ENCODE measurements at regions not wholly inside any gene's neighbourhood (a gene's known extent, or its start where the extent isn't known, plus 50 kb on each side); places are given as distances from the start of the nearest gene placed in this dataset.

GRCh38 chr17:65430209-65430833 is 131.1 kb downstream of the AXIN2 start:
- Histone ChIP-seq H3K36me3 (ENCODE audit: low read depth) (no peaks in the 10 kb centered on the region), H3K4me1 (ENCODE audit: low read depth) (no peaks in the 10 kb centered on the region), H3K4me3 (no peak overlapping the region), H3K9me3 (peaks cover 8% of the 10 kb centered on the region)
- TF ChIP-seq CTCF (IDR thresholded peaks at IDR 0.05), result no peak
- intact Hi-C loops (cut with DNase I, micrococcal nuclease), result no loop called here
- ATAC-seq (no peak), DNase-seq (no peak)

- H3K4me3 ChIP-seq, result no peak overlapping the region
- no peaks in the 10 kb centered on the region for H3K4me1 ChIP-seq (ENCODE audit: low read depth)
- no peaks in the 10 kb centered on the region for H3K36me3 ChIP-seq (ENCODE audit: low read depth)
- peaks cover 3% of the 10 kb centered on the region for H3K9me3 ChIP-seq
- ATAC-seq (no peak), DNase-seq (no peak)
- intact Hi-C loops (cut with DNase I, micrococcal nuclease), result no loop called here
- no peak for TF ChIP-seq CTCF (IDR thresholded peaks at IDR 0.05)
Observed at GRCh38 chr17:65423346-65424140, 137.9 kb downstream of the AXIN2 start.

- no peaks in the 10 kb centered on the region for H3K36me3 ChIP-seq (ENCODE audit: low read depth)
Observed at GRCh38 chr17:65418622-65419021, 142.8 kb downstream of the AXIN2 start.

GRCh38 chr17:65417406-65418221 is 143.8 kb downstream of the AXIN2 start:
- peaks cover 10% of the 10 kb centered on the region for H3K4me1 ChIP-seq (ENCODE audit: low read depth)
- no peak overlapping the region for H3K4me3 ChIP-seq
- H3K36me3 ChIP-seq (ENCODE audit: low read depth), result no peaks in the 10 kb centered on the region
- TF ChIP-seq CTCF (IDR thresholded peaks at IDR 0.05), result no peak
- ATAC-seq (no peak), DNase-seq (no peak)
- intact Hi-C loops (cut with DNase I, micrococcal nuclease), result loop anchor here in 1 of 2 donors (10.0 kb wide), 1 partner anchor 53 kb away; no protein-coding TSS in a partner anchor
- H3K9me3 ChIP-seq, result no peaks in the 10 kb centered on the region

More at GRCh38 chr17:65418622-65419021, 142.8 kb downstream of the AXIN2 start:
- peaks cover 6% of the 10 kb centered on the region for H3K4me1 ChIP-seq (ENCODE audit: low read depth)
- no peaks in the 10 kb centered on the region for H3K9me3 ChIP-seq
- H3K4me3 ChIP-seq, result no peak overlapping the region
- no peak for TF ChIP-seq CTCF (IDR thresholded peaks at IDR 0.05)
- peak in 2 of 3 donors; percentile 39 to 45 for DNase-seq
- intact Hi-C loops (cut with DNase I, micrococcal nuclease), result loop anchor here in 1 of 2 donors (10.0 kb wide), 1 partner anchor 54 kb away; no protein-coding TSS in a partner anchor
- ATAC-seq, result peak; percentile 40

- Histone ChIP-seq H3K4me1 (ENCODE audit: low read depth) (peaks cover 10% of the 10 kb centered on the region), H3K36me3 (ENCODE audit: low read depth) (no peaks in the 10 kb centered on the region), H3K4me3 (no peak overlapping the region), H3K9me3 (no peaks in the 10 kb centered on the region)
- peak; percentile 57 for ATAC-seq
- intact Hi-C loops (cut with DNase I, micrococcal nuclease), result loop anchor here in 1 of 2 donors (10.0 kb wide), 1 partner anchor 51 kb away; no protein-coding TSS in a partner anchor
- no peak for TF ChIP-seq CTCF (IDR thresholded peaks at IDR 0.05)
- peak in 2 of 3 donors; percentile 49 to 62 for DNase-seq
Observed at GRCh38 chr17:65415991-65416390, 145.5 kb downstream of the AXIN2 start.

Data from mucosa of descending colon (tissue), 3 donors.